ENCODE measurements at regions not wholly inside any gene's neighbourhood (a gene's known extent, or its start where the extent isn't known, plus 50 kb on each side); places are given as distances from the start of the nearest gene placed in this dataset.

DNA sequence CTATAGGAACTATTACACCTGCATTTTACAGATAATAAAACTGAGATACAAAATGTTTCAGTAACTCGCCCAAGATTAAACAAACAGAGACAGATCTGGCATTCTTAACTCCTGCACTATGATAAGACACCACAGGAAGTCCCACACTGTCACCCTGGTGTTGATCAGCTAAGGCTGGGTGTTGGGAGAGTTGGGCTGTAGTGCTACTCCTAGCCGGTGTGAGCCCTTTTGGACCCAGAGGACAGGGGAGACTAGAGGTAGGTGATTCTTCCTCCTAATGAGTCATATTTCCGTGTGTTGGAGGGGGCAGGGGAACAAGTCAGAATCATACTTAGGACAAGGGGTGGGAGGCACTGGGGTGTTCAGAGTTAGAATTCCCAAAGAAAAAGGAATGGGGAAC lies 353.2 kb upstream of the TENM4 start:
- TF ChIP-seq YY1 (IDR thresholded peaks at IDR 0.05; ENCODE audit: low read depth) (no peak), FOXM1 (IDR thresholded peaks at IDR 0.05; ENCODE audit: borderline replicate concordance, low read depth) (no peak), TEAD4 (IDR thresholded peaks at IDR 0.05) (no peak)
- TF ChIP-seq, protein P1, sequence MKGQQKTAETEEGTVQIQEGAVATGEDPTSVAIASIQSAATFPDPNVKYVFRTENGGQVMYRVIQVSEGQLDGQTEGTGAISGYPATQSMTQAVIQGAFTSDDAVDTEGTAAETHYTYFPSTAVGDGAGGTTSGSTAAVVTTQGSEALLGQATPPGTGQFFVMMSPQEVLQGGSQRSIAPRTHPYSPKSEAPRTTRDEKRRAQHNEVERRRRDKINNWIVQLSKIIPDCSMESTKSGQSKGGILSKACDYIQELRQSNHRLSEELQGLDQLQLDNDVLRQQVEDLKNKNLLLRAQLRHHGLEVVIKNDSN (IDR thresholded peaks at IDR 0.05): no peak

Data from Ishikawa (cell line).